Posterior vena cava (tissue), 2 donors: ENCODE measurements at regions not wholly inside any gene's neighbourhood (a gene's known extent, or its start where the extent isn't known, plus 50 kb on each side); places are given as distances from the start of the nearest gene placed in this dataset.

Experiments
- DNase-seq: peaks from one replicate; pipeline ENCODE4 v3.0.0-alpha.2; 2020; ENCODE audit warnings: low spot score
- intact Hi-C, 2 donors: fragments of 100-400 bp; cut with DNase I; formaldehyde crosslinking; loops; one replicate each; pipeline versions ENCODE4 v1.14.1 to v1.14.2; 2022 to 2023
- donor health status: DM: yes; HTN: yes; CAD: no.
- donor health status: DM: yes; HTN: yes; CAD: no.

DNA sequence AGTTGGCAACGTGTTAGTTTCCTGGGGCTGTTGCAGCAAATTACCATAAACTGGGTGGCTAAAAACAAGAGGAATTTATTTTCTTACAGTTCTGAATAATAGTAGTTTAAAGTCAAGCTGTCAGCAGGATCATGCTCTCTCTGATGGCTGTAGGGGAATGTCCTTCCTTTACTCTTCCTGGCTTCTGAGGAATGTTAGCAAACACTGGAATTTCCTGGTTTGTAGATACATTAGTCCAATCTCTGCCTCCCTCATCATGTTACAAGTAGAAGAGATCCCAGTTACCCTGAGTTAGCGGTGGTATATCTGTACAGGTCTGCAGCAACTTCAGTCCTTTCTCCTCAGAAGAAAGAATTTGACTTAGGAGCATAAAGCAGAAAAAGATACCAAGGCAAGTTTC, 2249.1 kb downstream of the NCAM2 start:
- no peak for DNase-seq
- intact Hi-C loops, result no loop called here

DNA sequence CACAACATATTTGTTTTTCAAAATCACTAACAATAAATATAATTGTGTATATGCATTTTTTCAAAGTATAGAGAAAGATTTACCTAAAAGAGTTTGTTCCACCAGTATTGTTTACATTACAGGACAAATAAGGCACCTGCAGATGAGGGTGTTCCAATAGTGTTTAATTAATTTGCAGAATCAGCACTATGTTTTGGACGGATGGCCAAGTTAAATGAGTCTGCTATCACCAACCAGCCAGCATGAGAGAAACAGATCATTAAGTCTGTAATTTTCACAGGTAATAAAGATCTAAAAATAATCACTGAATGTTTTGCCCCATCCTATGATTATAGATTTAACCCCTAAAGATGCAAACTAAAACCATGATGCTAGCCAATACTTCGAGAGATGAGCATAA, 2247.0 kb downstream of the NCAM2 start:
- DNase-seq, result no peak
- intact Hi-C loops, result no loop called here

DNA sequence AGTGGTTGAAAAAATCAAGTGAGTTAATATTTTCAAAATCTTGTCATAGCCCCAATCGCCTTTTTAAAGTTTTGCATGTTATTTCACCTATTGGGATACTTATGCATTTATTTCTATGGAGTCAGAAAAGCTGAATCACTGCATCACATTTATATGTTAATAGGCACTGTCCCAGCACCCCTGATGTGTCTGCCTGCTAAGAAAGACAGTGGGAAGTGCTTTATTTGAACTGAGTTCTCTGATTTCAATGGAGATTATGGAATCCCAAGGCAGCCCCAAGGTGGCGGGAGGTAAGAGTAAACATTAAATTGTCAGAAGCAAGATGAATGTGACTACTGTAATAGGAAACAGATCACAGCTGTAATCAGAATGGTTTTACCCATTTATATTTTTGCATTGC, 2225.7 kb downstream of the NCAM2 start:
- intact Hi-C loops, result no loop called here
- no peak for DNase-seq

DNA sequence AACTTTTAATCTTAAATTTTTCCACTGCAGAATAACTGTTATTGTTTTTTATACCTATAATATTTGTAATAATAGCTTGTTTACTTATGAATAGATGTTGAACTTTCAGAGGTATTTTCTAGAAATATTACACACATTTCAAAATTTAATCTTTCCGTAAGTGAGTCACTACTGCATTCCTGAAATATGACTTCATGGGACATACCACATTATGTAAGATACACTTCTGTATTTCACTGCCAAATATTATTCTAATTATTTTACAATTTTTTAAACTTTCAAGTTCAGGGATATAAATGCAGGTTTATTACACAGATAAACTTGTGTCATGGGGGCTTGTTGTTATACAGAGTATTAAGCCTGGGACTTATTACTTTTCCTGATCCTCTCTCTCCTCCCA, 2220.5 kb downstream of the NCAM2 start:
- no peak for DNase-seq
- intact Hi-C loops, result no loop called here

DNA sequence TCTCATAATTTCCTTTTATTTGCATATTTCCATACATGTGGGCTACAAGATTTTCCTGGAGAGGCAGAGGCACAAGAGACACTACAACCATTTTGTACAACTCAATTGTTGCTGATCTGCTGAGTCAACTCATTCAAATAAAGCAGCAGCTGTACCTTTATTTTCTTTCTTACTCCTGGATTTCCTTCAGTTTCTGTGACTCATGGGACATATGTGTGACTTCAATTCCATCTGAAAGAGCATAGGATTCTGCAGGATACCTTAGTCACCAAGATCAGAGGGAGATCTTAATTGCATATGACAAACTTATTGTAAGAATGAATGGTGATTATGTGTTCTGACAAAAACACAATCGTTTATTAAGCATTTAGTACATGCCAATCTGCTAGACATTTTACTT, 2219.4 kb downstream of the NCAM2 start:
- intact Hi-C loops, result no loop called here

DNA sequence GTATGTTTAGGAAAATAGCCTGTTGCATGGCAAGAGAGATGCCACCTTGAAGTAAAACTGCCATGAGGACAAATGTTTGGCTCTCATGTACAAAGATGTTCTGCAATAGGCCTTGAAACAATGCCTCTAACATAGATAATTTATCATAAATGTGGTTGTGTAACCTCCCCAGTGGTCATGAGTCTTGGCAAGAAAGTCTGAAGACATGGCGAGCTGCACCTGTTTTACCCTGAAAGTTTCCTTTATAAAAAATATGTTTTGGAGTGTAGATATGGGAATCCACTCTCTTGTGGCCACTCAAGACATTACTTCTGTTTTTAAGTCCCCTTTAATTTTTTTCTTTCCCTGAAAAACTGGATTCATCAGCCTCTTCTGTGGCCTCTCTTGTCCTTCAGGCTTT, 2217.1 kb downstream of the NCAM2 start:
- intact Hi-C loops, result no loop called here
- DNase-seq, result no peak

More for the DNA sequence above, 2219.4 kb downstream of the NCAM2 start:
- no peak for DNase-seq
